ENCODE measurements at regions not wholly inside any gene's neighbourhood (a gene's known extent, or its start where the extent isn't known, plus 50 kb on each side); places are given as distances from the start of the nearest gene placed in this dataset.

DNA sequence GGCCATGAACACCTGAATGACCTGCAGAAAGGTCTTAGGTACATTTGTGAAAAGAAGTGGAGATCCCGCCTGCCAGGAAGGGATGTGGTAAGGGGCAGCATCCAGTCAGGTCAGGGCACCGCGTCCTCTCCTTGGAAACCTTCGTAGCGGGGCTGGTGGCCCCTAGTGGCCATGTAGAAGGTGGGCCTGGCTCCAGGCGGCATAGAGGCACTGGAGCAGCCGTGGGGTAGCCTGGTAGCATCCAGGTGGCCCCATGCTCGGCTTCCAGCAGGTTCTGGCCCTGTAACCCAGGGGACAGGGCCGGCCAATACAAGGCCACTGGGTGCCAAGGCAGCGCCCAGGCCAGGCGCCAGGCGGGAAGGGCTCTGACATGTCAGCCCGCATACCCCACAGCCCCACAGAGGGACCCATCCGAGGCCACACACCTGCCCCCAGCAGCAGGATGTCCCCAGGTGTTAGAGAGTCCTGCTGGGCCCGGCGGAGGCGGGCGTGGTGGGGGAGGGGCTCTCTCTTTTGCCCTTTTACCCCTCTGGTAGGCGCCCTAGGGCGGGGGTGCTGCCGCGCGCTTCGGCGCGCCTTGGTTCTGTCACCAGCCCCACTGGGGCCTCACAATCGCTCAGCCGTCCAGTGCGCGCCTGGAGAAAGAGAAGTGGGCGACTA, 58.3 kb upstream of the SPATA31E1 start:
- no peak for ATAC-seq

DNA sequence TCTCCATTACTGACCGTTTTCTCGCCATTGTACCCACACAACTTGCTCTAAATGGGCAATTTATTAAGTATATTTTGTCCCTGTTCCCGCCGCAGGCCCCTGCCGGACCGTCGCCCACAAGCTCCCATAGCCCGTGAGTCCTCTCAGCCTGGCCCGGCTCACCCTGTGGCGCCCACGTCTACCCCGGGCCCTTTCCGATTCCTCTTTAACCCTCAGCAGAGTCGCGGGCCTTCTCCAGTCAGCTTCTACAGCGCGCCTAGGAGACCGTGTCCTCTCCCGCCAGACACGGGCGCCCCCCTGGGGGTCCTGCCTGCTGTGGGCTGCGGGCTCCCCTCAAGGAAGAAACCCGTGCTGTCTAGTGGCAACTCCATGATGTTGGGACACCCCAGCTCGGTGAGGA, 57.8 kb upstream of the SPATA31E1 start:
- no peak for ATAC-seq

DNA sequence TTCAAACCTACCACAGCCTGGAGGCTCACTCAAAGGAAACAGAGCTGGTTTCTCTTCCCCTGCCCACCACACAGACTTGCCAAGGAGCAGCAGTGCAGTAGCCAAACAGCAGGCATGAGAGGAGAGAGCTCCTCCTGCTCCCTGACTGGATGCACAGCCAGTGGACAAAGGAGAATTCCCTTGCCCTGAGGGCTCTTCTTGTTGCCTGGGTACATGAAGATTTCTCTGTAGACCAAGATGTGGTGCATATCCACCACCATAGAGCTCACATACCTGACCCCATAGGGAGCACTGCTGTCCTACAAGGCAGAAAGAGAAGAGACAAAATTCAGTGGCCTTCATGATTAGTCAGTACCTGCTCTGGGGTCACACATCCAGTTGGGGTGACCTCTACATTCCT, 56.3 kb upstream of the SPATA31E1 start:
- ATAC-seq, result no peak

DNA sequence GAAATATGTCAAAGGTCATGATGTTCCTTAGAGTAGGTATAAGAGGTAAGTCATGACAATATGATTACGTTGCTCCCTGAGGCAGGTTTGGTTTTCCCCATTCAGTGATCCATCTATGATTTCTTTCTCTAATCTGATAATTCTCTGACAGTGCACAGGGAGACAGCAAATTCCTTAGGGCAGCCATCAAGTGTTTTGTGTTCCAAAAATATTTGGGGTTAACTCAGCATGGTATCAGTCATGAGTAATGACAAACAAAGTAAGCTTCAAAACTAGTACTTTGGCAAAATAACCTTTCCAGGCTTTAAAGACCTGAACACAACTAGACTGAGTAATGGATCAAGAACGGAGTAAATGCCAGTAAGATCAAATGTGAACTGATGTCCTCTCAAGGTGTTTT, 55.3 kb upstream of the SPATA31E1 start:
- no peak for ATAC-seq

DNA sequence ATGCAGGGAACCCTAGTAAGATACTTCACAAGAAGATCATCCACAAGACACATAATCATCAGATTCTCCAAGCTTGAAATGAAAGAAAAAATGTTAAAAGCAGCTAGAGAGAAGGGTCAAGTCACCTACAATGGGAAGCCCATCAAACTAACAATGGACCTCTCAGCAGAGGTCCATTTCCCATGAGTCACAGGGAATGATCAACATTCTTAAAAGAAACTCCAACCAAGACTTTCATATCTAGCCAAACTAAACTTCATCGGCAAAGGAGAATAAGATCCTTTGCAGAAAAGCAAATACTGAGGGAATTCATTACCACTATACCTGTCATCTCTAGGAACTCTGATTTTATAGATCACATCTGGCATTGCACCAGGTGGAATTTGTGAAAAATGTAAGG, 52.9 kb upstream of the SPATA31E1 start:
- ATAC-seq, result no peak

DNA sequence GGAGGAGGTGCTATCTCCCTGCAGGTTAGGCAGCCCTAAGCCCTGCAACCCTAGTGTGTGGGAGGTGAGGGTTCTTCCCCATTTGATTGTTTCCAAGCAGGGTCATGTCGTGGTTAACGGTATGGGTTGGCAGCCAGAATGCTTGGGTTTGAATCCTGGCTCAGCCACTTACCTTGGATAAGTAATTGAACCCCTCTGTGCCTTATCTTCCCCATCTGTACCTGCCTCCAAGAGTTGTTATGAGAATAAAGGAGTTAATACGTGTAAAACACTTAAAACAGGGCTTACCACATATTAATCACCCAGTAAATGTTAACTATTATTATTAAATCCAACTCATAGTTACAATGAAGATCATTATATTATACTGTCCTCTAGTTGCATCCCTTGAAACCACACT, 52.2 kb upstream of the SPATA31E1 start:
- no peak for ATAC-seq

DNA sequence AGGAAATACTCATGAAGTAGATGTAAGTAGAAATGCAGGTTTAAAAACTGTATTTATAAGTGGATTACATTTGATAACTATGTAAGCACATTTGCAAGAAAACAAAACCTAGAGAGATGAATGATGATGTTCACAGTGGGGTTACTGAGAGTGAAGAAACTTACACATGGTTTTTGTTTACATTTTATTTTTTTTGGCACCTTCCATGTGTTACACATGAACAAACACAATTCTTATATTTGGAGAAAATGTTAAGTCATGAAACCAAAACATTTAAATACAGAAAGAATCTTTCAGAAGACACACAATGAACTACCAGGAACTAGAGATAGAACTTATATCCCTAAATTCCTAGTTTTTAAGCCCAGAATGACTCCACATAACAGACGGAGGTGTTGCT, 51.5 kb upstream of the SPATA31E1 start:
- ATAC-seq, result no peak

All from activated CD4-positive, CD25-positive, alpha-beta regulatory T cell treated with anti-CD3 and anti-CD28 coated beads, Interleukin-2, amount 50 U/mL, for 24 hours (primary cell).